HepG2 (cell line): ENCODE measurements at regions not wholly inside any gene's neighbourhood (a gene's known extent, or its start where the extent isn't known, plus 50 kb on each side); places are given as distances from the start of the nearest gene placed in this dataset.

ENCODE experiments used
- ATAC-seq: fragments of 200-7000 bp; cut with Tn5 transposase; 3 replicates; pipeline ENCODE4 v1.9.1; 2020; ENCODE audit warnings: mild to moderate bottlenecking, moderate library complexity
- BruUV-seq: library from RNA; stranded (reverse); fragments of 400-500 nt; replicated peaks from 2 replicates; lab custom pipeline; 2021; lab: Mats Ljungman, UMichigan
- CTCF ChIA-PET: fragments of 300-600 bp; formaldehyde crosslinking; extraction: SDS; loops from one replicate; lab custom pipeline; 2021; ENCODE audit warnings: low total read pairs, inconsistent platforms, low intra/inter-chr PET ratio; lab: Yijun Ruan, JAX
- POLR2A ChIA-PET: fragments of 350-600 bp; sonication (Branson Sonifier 250); formaldehyde crosslinking; loops from one replicate; lab custom pipeline; 2020; ENCODE audit warnings: antibody characterized with exemption, inconsistent platforms; lab: Yijun Ruan, JAX
- DNase-seq: peaks from one replicate; pipeline ENCODE4 v3.0.0-alpha.2; 2015; ENCODE audit warnings: low spot score
- FAIRE-seq: peaks from 3 replicates; lab custom pipeline; 2011; peaks lifted over from hg19 to GRCh38; lab: Jason Lieb, UNC
- H2AFZ ChIP-seq: one replicate; pipeline ENCODE4 v1.6.1; 2011; ENCODE audit warnings: low read length, inconsistent platforms
- H3K27ac ChIP-seq: fragments of 300-600 bp; 3 replicates; pipeline ENCODE4 v1.8.0; 2011; ENCODE audit warnings: mixed run types, mild to moderate bottlenecking, mixed read lengths, low read length, inconsistent platforms; ENCODE audit not compliant: insufficient read depth; ENCODE audit errors: extremely low read length
- H3K27me3 ChIP-seq, 2 experiments: fragments of 200-600 bp in 1 of 2; 2 replicates in 1 of 2; 3 replicates in 1 of 2; pipeline versions ENCODE4 v1.6.0 to v1.8.0; 2011; ENCODE audit warnings: low read length in 2 of 2, mild to moderate bottlenecking in 2 of 2, moderate library complexity in 2 of 2, inconsistent platforms in 1 of 2; ENCODE audit not compliant: insufficient read depth in 2 of 2, control insufficient read depth in 1 of 2
- H3K36me3 ChIP-seq, 2 experiments: fragments of 200-600 bp in 1 of 2; replicated peaks in 1 of 2; 2 replicates in 1 of 2; 3 replicates in 1 of 2; pipeline versions ENCODE4 v1.5.1 to v1.8.0; 2011; ENCODE audit warnings: low read length in 2 of 2, inconsistent platforms in 1 of 2; ENCODE audit not compliant: insufficient read depth in 2 of 2, control insufficient read depth in 1 of 2
- H3K4me1 ChIP-seq: 2 replicates; pipeline ENCODE4 v1.5.1; 2012; ENCODE audit warnings: low read length, inconsistent platforms; ENCODE audit not compliant: insufficient read depth
- H3K4me2 ChIP-seq: 2 replicates; pipeline ENCODE4 v1.6.0; 2011; ENCODE audit warnings: low read depth, low read length, inconsistent platforms
- H3K4me3 ChIP-seq, 3 experiments: fragments of 200-600 bp in 1 of 3; sonication (generic), shearing (Covaris generic) in 1 of 3; replicated peaks in 1 of 3; 2 replicates each; pipeline ENCODE4 v1.5.1; 2011 to 2016; ENCODE audit warnings: low read length in 3 of 3, inconsistent platforms in 2 of 3, low read depth in 2 of 3, mild to moderate bottlenecking in 2 of 3, control low read depth in 1 of 3, mixed read lengths in 1 of 3; ENCODE audit not compliant: insufficient read depth in 1 of 3
- H3K79me2 ChIP-seq: one replicate; pipeline ENCODE4 v1.6.1; 2011; ENCODE audit warnings: low read length, inconsistent platforms; ENCODE audit not compliant: insufficient read depth
- H3K9ac ChIP-seq: 2 replicates; pipeline ENCODE4 v1.6.0; 2011; ENCODE audit warnings: mild to moderate bottlenecking, low read depth, low read length, inconsistent platforms; ENCODE audit not compliant: insufficient read depth
- H3K9me3 ChIP-seq: 2 replicates; pipeline ENCODE4 v1.5.1; 2012; ENCODE audit warnings: mild to moderate bottlenecking, low read length
- H4K20me1 ChIP-seq: 2 replicates; pipeline ENCODE4 v1.6.0; 2011; ENCODE audit warnings: inconsistent platforms, mild to moderate bottlenecking, low read length, moderate library complexity; ENCODE audit not compliant: insufficient read depth
- GTF2F1 ChIP-seq: fragments of 150-350 bp; IDR thresholded peaks from 2 replicates; pipeline ENCODE4 v1.6.1; 2014; ENCODE audit warnings: low read length
- HCFC1 ChIP-seq: fragments of 150-350 bp; IDR thresholded peaks from 2 replicates; pipeline ENCODE4 v1.6.1; 2014; ENCODE audit warnings: low read depth, low read length
- JDP2 ChIP-seq: sonication (generic); formaldehyde crosslinking; IDR thresholded peaks from 2 replicates; pipeline ENCODE4 v1.8.1; 2022; ENCODE audit warnings: missing genetic modification reagents, borderline replicate concordance
- MTF1 ChIP-seq: sonication (generic); formaldehyde crosslinking; IDR thresholded peaks from 2 replicates; pipeline ENCODE4 v1.5.0; 2020; ENCODE audit warnings: missing genetic modification reagents
- MTF2 ChIP-seq: sonication (generic); formaldehyde crosslinking; IDR thresholded peaks from 2 replicates; pipeline ENCODE4 v1.5.0; 2020; ENCODE audit warnings: missing genetic modification reagents, borderline replicate concordance
- NFE2L2 ChIP-seq: fragments of 150-350 bp; IDR thresholded peaks from 2 replicates; pipeline ENCODE4 v1.6.1; 2014; ENCODE audit warnings: low read length
- NFIC ChIP-seq: IDR thresholded peaks from 2 replicates; pipeline ENCODE4 v1.6.1; 2012; ENCODE audit warnings: mild to moderate bottlenecking, low read length, inconsistent platforms
- NKX3-1 ChIP-seq: sonication (generic); formaldehyde crosslinking; IDR thresholded peaks from 2 replicates; pipeline ENCODE4 v1.5.0; 2020; ENCODE audit warnings: missing genetic modification reagents
- PHF8 ChIP-seq: sonication (generic); formaldehyde crosslinking; IDR thresholded peaks from 2 replicates; pipeline ENCODE4 v1.5.0; 2020; ENCODE audit warnings: missing genetic modification reagents
- POLR2AphosphoS2 ChIP-seq: IDR thresholded peaks from 2 replicates; pipeline ENCODE4 v1.6.1; 2011; ENCODE audit warnings: low read depth, low read length, improper control_type of control experiment
- RARA ChIP-seq: IDR thresholded peaks from 2 replicates; pipeline ENCODE4 v1.6.1; 2016; ENCODE audit warnings: missing genetic modification reagents, missing compliant biosample characterization
- REPIN1 ChIP-seq: sonication (generic); formaldehyde crosslinking; IDR thresholded peaks from 2 replicates; pipeline ENCODE4 v1.8.0; 2022; ENCODE audit warnings: missing genetic modification reagents, low read depth, mild to moderate bottlenecking, borderline replicate concordance
- SRSF1 ChIP-seq: fragments of 200-400 bp; formaldehyde crosslinking; optimal IDR thresholded peaks from 2 replicates; pipeline ENCODE3; 2017; ENCODE audit warnings: mild to moderate bottlenecking, low read depth, low read length, moderate library complexity
- TGIF2 ChIP-seq: IDR thresholded peaks from 2 replicates; pipeline ENCODE4 v1.6.1; 2016; ENCODE audit warnings: control low read depth, missing compliant biosample characterization
- ZNF350 ChIP-seq: sonication (generic); formaldehyde crosslinking; IDR thresholded peaks from 2 replicates; pipeline ENCODE4 v1.4.0; 2020; ENCODE audit warnings: mild to moderate bottlenecking, low read depth, missing genetic modification reagents, borderline replicate concordance
- ZNF572 ChIP-seq: sonication (generic); formaldehyde crosslinking; IDR thresholded peaks from 2 replicates; pipeline ENCODE4 v1.5.1; 2020; ENCODE audit warnings: mild to moderate bottlenecking, missing genetic modification reagents
- ZNF766 ChIP-seq: sonication (generic); formaldehyde crosslinking; IDR thresholded peaks from 2 replicates; pipeline ENCODE4 v1.5.0; 2020; ENCODE audit warnings: missing genetic modification reagents, borderline replicate concordance
- ZSCAN5A ChIP-seq: sonication (generic); formaldehyde crosslinking; IDR thresholded peaks from 2 replicates; pipeline ENCODE4 v1.8.0; 2022; ENCODE audit warnings: mild to moderate bottlenecking, missing genetic modification reagents, borderline replicate concordance
- WGBS: methylation state at CpG from one replicate; pipeline ENCODE4 v1.1.6; 2017; ENCODE audit warnings: low lambda C conversion rate; 5-methylcytosine and 5-hydroxymethylcytosine counted together
- in situ Hi-C: cut with HindIII; loops from 2 replicates; pipeline ENCODE4 v1.10.0; 2017; ENCODE audit warnings: low pct_unique_long_range_greater_than_20kb; ENCODE audit not compliant: extremely low pct_ligation_motif_present
- intact Hi-C: fragments of 100-400 bp; cut with micrococcal nuclease; formaldehyde crosslinking; loops from one replicate; pipeline ENCODE4 v1.10.0; 2022; ENCODE audit not compliant: unreplicated experiment
- TF ChIP-seq, protein P1 (sequence below): sonication (generic); formaldehyde crosslinking; IDR thresholded peaks from 2 replicates; pipeline ENCODE4 v1.5.0; 2020; ENCODE audit warnings: mild to moderate bottlenecking, missing genetic modification reagents, moderate library complexity

GRCh38 chr5:89447027-89447426, 564.0 kb upstream of the MEF2C start:
- H3K27ac ChIP-seq, result no peak overlapping the region
- no peak for DNase-seq
- ATAC-seq, result no peak
- H3K4me2 ChIP-seq, result no peak overlapping the region
- ChIA-PET CTCF (no interaction called here), POLR2A (no interaction called here)
- H3K9ac ChIP-seq, result no peak overlapping the region
- no peaks in the 10 kb centered on the region for H3K79me2 ChIP-seq
- 2% methylated on average over 3 of the region's 3 CpGs for WGBS
- no peaks in the 10 kb centered on the region for H4K20me1 ChIP-seq
- no peak overlapping the region for H2AFZ ChIP-seq
- no TSS peak for BruUV-seq
- H3K4me1 ChIP-seq, result no peaks in the 10 kb centered on the region
- H3K36me3 ChIP-seq, result no peaks in the 10 kb centered on the region
- no peak for FAIRE-seq
- in situ Hi-C loops (no loop called here), intact Hi-C loops (no loop called here)
- H3K4me3 ChIP-seq, result no peak overlapping the region
- H3K27me3 ChIP-seq, result no peaks in the 10 kb centered on the region
- no peaks in the 10 kb centered on the region for H3K9me3 ChIP-seq
- TF ChIP-seq MTF2 (CRISPR knock-in tag), result no peak
- TF ChIP-seq MTF1, result no peak
- TF ChIP-seq PHF8, result no peak
- TF ChIP-seq GTF2F1, result no peak
- no peak for TF ChIP-seq REPIN1
- no peak for TF ChIP-seq JDP2 (CRISPR knock-in tag)

- CTCF ChIA-PET, result no interaction called here
- in situ Hi-C loops, result no loop called here
- no peaks in the 10 kb centered on the region for H4K20me1 ChIP-seq
- no peak overlapping the region for H3K9ac ChIP-seq
- no peaks in the 10 kb centered on the region for H3K36me3 ChIP-seq
- WGBS, result 5% methylated on average over 5 of the region's 5 CpGs
- H3K4me1 ChIP-seq, result no peaks in the 10 kb centered on the region
- POLR2A ChIA-PET, result no interaction called here
- no peaks in the 10 kb centered on the region for H3K27me3 ChIP-seq
- ATAC-seq (no peak), DNase-seq (no peak), FAIRE-seq (no peak)
- no peak overlapping the region for H3K27ac ChIP-seq
- no peaks in the 10 kb centered on the region for H3K9me3 ChIP-seq
- no peak overlapping the region for H3K4me3 ChIP-seq
- no peak overlapping the region for H2AFZ ChIP-seq
- no TSS peak for BruUV-seq
- intact Hi-C loops, result no loop called here
- H3K4me2 ChIP-seq, result no peak overlapping the region
- no peaks in the 10 kb centered on the region for H3K79me2 ChIP-seq
- TF ChIP-seq NKX3-1 (CRISPR knock-in tag) (no peak), NFE2L2 (no peak), POLR2AphosphoS2 (no peak), ZSCAN5A (CRISPR knock-in tag) (no peak), RARA (no peak), ZNF766 (CRISPR knock-in tag) (no peak), HCFC1 (no peak), SRSF1 (no peak), TGIF2 (no peak), ZNF350 (CRISPR knock-in tag) (no peak), NFIC (no peak), ZNF572 (CRISPR knock-in tag) (no peak)
- TF ChIP-seq, protein P1, sequence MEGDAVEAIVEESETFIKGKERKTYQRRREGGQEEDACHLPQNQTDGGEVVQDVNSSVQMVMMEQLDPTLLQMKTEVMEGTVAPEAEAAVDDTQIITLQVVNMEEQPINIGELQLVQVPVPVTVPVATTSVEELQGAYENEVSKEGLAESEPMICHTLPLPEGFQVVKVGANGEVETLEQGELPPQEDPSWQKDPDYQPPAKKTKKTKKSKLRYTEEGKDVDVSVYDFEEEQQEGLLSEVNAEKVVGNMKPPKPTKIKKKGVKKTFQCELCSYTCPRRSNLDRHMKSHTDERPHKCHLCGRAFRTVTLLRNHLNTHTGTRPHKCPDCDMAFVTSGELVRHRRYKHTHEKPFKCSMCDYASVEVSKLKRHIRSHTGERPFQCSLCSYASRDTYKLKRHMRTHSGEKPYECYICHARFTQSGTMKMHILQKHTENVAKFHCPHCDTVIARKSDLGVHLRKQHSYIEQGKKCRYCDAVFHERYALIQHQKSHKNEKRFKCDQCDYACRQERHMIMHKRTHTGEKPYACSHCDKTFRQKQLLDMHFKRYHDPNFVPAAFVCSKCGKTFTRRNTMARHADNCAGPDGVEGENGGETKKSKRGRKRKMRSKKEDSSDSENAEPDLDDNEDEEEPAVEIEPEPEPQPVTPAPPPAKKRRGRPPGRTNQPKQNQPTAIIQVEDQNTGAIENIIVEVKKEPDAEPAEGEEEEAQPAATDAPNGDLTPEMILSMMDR, result no peak
These were observed 562.2 kb upstream of the MEF2C start for GRCh38 chr5:89445106-89445745.
